ENCODE measurements at regions not wholly inside any gene's neighbourhood (a gene's known extent, or its start where the extent isn't known, plus 50 kb on each side); places are given as distances from the start of the nearest gene placed in this dataset.

- Histone ChIP-seq H3K27ac (ENCODE audit: insufficient read depth, low read length) (no peak overlapping the region), H3K14ac (replicated peaks; ENCODE audit: low read depth, low read length) (no peak overlapping the region), H2BK20ac (ENCODE audit: low read depth, low read length) (no peak overlapping the region), H2AK5ac (ENCODE audit: low read depth, low read length) (no peak overlapping the region), H3K9me1 (ENCODE audit: insufficient read depth, low read length) (no peaks in the 10 kb centered on the region), H3K18ac (ENCODE audit: low read depth, low read length) (no peak overlapping the region), H3K4me2 (ENCODE audit: low read depth, low read length) (no peak overlapping the region), H3K4me1 (ENCODE audit: control insufficient read depth, insufficient read depth, low read length) (no peaks in the 10 kb centered on the region), H3K27me3 (ENCODE audit: control insufficient read depth, insufficient read depth, low read length) (peaks cover 2% of the 10 kb centered on the region; the same call in 1 of the 2 replicates), H4K8ac (ENCODE audit: low read depth in 2 of 2, low read length in 2 of 2) (no peak overlapping the region), H2BK15ac (ENCODE audit: low read depth, low read length) (no peak overlapping the region), H3K9me3 (ENCODE audit: control insufficient read depth, insufficient read depth, low read length) (no peaks in the 10 kb centered on the region), H2BK5ac (ENCODE audit: low read depth, low read length, poor library complexity, severe bottlenecking) (no peak overlapping the region), H2AFZ (replicated peaks; ENCODE audit: low read length, poor library complexity) (no peak overlapping the region), H3K9ac (ENCODE audit: low read depth, low read length) (no peak overlapping the region), H4K91ac (ENCODE audit: insufficient read depth, low read depth, low read length) (no peak overlapping the region), H4K5ac (ENCODE audit: low read depth, low read length) (no peak overlapping the region), H3K23ac (ENCODE audit: low read depth, low read length) (no peak overlapping the region), H2AK9ac (replicated peaks; ENCODE audit: low read depth, low read length, poor library complexity) (no peak overlapping the region), H3K79me1 (ENCODE audit: low read depth in 1 of 2, low read length in 2 of 2) (no peaks in the 10 kb centered on the region), H4K20me1 (ENCODE audit: insufficient read depth, low read length) (no peaks in the 10 kb centered on the region), H2BK120ac (ENCODE audit: low read depth, low read length) (no peak overlapping the region), H3K4ac (ENCODE audit: low read depth, low read length) (no peak overlapping the region), H3K36me3 (ENCODE audit: control insufficient read depth, insufficient read depth, low read length) (no peaks in the 10 kb centered on the region), H3K4me3 (ENCODE audit: insufficient read depth, low read depth, low read length) (no peak overlapping the region), H3K56ac (ENCODE audit: extremely low read depth, insufficient read depth, low read length) (no peak overlapping the region)
- DNase-seq (no peak), ATAC-seq (ENCODE audit: low read depth) (no peak)
- in situ Hi-C loops (cut with MboI; ENCODE audit: low sequenced_read_pairs) (no loop called here), intact Hi-C loops (cut with micrococcal nuclease) (no loop called here), dilution Hi-C loops (cut with HindIII; ENCODE audit: low sequenced_read_pairs, unreplicated experiment) (no loop called here)
- TF ChIP-seq RFX5 (IDR thresholded peaks at IDR 0.05; ENCODE audit: low read depth, low read length), result no peak
- TF ChIP-seq MAZ (IDR thresholded peaks at IDR 0.05; ENCODE audit: borderline replicate concordance, low read depth, low read length), result no peak
- no peak for TF ChIP-seq USF2 (IDR thresholded peaks at IDR 0.05; ENCODE audit: low read depth, low read length)
- no peak for TF ChIP-seq RAD21 (IDR thresholded peaks at IDR 0.05; ENCODE audit: low read length)
- TF ChIP-seq NFE2L2 (IDR thresholded peaks at IDR 0.05; ENCODE audit: low read depth, low read length), result no peak
- TF ChIP-seq MAFK (IDR thresholded peaks at IDR 0.05; ENCODE audit: low read depth, low read length), result no peak
- TF ChIP-seq FOS (IDR thresholded peaks at IDR 0.05; ENCODE audit: low read depth, low read length), result no peak
- BruUV-seq (replicated peaks), result no TSS peak
- WGBS, 2 experiments (ENCODE audit: extremely low coverage in 2 of 2, insufficient read length in 1 of 2), result 60% methylated on average over 2 of the region's 6 CpGs; no CpG with 5 or more reads in 1 of the 2 experiments
- CTCF ChIA-PET, result no interaction called here
- POLR2A ChIA-PET (ENCODE audit: unreplicated experiment), result no interaction called here
Measured at GRCh38 chr7:3135626-3136025, 92.0 kb upstream of the CARD11 start.
